PFSK-1 (cell line): ENCODE measurements at regions not wholly inside any gene's neighbourhood (a gene's known extent, or its start where the extent isn't known, plus 50 kb on each side); places are given as distances from the start of the nearest gene placed in this dataset.

Source experiments
- FOXP2 ChIP-seq: optimal IDR thresholded peaks from 2 replicates; pipeline ENCODE3; 2011; ENCODE audit warnings: borderline replicate concordance, control low read depth, inconsistent platforms; ENCODE audit not compliant: insufficient read depth; ENCODE audit errors: extremely low read length, extremely low read depth
- POLR2AphosphoS5 ChIP-seq: IDR thresholded peaks from 2 replicates; pipeline ENCODE4 v1.6.1; 2012; ENCODE audit warnings: low read depth, mild to moderate bottlenecking, control low read depth, low read length, moderate library complexity
- REST ChIP-seq, 2 experiments: IDR thresholded peaks; 2 replicates each; pipeline versions ENCODE4 v1.6.1 to v1.8.0; 2011 to 2012; ENCODE audit warnings: low read depth in 2 of 2, low read length in 2 of 2, control low read depth in 1 of 2, inconsistent platforms in 1 of 2, mild to moderate bottlenecking in 1 of 2, moderate library complexity in 1 of 2; ENCODE audit not compliant: insufficient read depth in 1 of 2
- SIN3A ChIP-seq: IDR thresholded peaks from 2 replicates; pipeline ENCODE4 v1.6.1; 2012; ENCODE audit warnings: mild to moderate bottlenecking, low read length, moderate library complexity, borderline replicate concordance; ENCODE audit not compliant: insufficient read depth
- TAF1 ChIP-seq: IDR thresholded peaks from 2 replicates; pipeline ENCODE4 v1.6.1; 2012; ENCODE audit warnings: low read length, control low read depth, borderline replicate concordance; ENCODE audit not compliant: insufficient read depth

GRCh38 chr13:30829833-30830637, 76.0 kb upstream of the MEDAG start:
- TF ChIP-seq REST (IDR thresholded peaks at IDR 0.05; ENCODE audit: insufficient read depth in 1 of 2, low read depth in 2 of 2, low read length in 2 of 2) (no peak), TAF1 (no peak), SIN3A (no peak), POLR2AphosphoS5 (no peak)

GRCh38 chr13:30830638-30830965, 75.5 kb upstream of the MEDAG start:
- TF ChIP-seq FOXP2, result no peak
- no peak for TF ChIP-seq TAF1
- no peak for TF ChIP-seq REST (IDR thresholded peaks at IDR 0.05; ENCODE audit: insufficient read depth in 1 of 2, low read depth in 2 of 2, low read length in 2 of 2)
- no peak for TF ChIP-seq SIN3A
- no peak for TF ChIP-seq POLR2AphosphoS5

- TF ChIP-seq SIN3A (no peak), REST (IDR thresholded peaks at IDR 0.05; ENCODE audit: insufficient read depth in 1 of 2, low read depth in 2 of 2, low read length in 2 of 2) (no peak), POLR2AphosphoS5 (no peak), TAF1 (no peak), FOXP2 (no peak)
These were observed 74.6 kb upstream of the MEDAG start for GRCh38 chr13:30831515-30831914.

GRCh38 chr13:30832377-30832776, 73.7 kb upstream of the MEDAG start:
- TF ChIP-seq POLR2AphosphoS5, result no peak
- TF ChIP-seq FOXP2, result no peak
- no peak for TF ChIP-seq REST (IDR thresholded peaks at IDR 0.05; ENCODE audit: insufficient read depth in 1 of 2, low read depth in 2 of 2, low read length in 2 of 2)

GRCh38 chr13:30832845-30833332, 73.2 kb upstream of the MEDAG start:
- TF ChIP-seq POLR2AphosphoS5, result no peak
- TF ChIP-seq SIN3A, result no peak
- no peak for TF ChIP-seq TAF1
- no peak for TF ChIP-seq FOXP2
- no peak for TF ChIP-seq REST (IDR thresholded peaks at IDR 0.05; ENCODE audit: insufficient read depth in 1 of 2, low read depth in 2 of 2, low read length in 2 of 2)
